HG03460 (cell line): ENCODE measurements at regions not wholly inside any gene's neighbourhood (a gene's known extent, or its start where the extent isn't known, plus 50 kb on each side); places are given as distances from the start of the nearest gene placed in this dataset.

ENCODE experiments used
- ATAC-seq: cut with Tn5 transposase; IDR thresholded peaks from one replicate; pipeline ENCODE4 v1.9.1; 2021; ENCODE audit not compliant: unreplicated experiment

DNA sequence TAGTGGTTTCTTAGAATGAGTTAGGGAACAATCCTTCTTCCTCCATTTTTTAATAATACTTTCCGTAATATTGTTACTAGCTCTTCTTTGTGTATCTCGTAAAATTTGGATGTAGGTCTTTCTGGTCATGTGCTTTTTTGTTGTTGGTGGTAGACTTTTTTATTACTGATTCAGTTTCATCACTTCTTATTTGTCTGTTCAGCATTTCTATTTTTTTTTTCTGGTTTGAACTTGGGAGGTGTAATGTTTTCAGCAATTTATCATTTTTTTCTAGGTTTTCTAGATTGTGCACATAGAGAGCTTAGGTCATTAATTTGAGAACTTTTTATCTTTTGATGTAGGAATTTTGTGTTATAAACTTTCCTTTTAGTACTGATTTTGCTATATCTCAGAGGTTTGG is 1299.9 kb downstream of the FSCB start:
- no peak for ATAC-seq

DNA sequence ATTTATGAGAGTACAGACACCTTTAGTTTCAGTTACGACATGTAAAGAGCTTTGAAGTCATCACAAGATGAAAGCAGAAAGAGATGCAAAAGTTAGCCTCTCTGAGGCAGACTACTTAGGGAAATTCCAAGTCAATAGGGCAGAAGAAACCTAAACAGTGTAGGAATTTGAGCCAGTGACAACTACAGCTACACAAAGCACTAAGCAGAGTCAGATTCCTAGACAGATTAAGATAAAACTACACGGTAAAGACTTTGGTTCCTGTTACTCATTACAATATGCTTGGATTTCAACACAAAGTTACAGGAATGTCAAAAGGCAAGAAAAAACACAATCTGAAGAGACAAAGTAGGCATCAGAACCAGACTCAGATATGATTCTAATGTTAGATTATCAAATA is 1302.3 kb downstream of the FSCB start:
- ATAC-seq = no peak

- ATAC-seq = no peak
These were observed 1306.6 kb downstream of the FSCB start for GRCh38 chr14:43200519-43200918.

DNA sequence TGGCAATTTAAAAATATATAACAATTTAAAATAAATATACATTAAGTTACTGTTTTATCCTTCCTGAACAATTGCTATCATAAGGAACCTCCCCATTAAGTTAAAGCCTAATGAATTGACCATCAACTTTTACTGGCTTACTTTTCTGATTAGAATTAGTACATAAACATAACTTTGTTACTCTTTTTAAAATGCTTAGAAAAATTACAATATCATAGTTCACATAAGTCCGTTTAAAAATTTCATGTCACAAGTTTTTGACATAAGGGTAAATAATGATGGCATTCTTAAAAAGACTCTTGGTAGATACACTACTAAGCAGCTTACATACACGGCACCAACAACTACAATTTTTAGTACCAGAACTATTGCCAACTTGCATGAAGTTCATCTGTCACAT is 1308.6 kb downstream of the FSCB start:
- no peak for ATAC-seq

DNA sequence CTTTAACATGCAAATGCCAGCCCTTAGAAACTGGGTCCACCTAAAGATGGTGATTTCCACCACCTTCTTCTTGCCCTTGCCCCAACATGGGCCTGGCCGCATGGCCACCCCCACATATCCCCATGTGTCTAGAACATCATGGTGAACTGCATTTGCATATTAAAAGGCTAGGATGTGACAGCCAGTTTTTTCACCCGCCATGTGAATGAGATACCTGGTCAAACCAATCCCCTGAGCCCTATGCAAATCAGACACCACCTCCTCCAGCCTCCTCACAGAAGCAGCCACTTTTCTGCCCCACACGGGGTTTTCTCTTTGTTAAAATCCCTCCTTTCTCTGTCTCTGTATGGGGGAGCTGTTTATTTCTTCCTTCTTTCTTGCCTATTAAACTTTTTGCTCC is 1322.5 kb downstream of the FSCB start:
- ATAC-seq = no peak

DNA sequence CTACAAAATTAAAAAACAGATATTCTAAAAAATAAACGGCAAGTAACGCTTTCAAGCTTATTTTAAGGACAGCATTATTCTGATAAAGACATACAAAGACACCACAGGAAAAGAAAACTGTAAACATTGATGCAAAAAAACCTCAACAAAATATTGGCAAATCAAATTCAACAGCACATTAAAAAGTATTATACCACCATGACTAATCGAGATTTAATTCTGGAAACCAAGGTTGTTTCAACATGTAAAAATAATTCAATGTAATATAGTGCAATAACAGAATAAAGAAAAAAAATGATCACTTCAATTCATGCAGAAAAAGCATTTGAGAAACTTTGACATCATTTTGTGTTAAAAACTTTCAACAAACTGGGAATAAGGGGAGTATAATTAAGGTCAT is 1323.2 kb downstream of the FSCB start:
- ATAC-seq = no peak

DNA sequence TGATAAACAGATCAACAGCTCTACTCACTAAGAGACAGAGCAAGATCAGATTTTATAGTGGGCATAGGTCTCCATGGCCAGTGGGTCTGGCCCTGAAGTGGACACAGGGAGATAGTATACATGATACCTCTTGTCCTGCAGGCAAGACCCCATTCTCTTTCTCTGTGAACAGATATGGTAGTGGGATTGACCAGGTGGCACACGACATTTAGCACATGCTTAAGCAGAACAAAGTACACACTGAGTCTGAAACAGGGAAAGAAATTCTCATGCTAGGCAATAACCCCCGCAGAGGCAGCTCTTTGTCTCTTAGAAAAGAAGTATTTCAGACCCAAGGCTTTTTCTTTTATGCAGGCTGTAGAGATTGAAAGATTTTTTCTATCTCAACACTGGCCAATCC is 1331.2 kb downstream of the FSCB start:
- ATAC-seq = no peak

DNA sequence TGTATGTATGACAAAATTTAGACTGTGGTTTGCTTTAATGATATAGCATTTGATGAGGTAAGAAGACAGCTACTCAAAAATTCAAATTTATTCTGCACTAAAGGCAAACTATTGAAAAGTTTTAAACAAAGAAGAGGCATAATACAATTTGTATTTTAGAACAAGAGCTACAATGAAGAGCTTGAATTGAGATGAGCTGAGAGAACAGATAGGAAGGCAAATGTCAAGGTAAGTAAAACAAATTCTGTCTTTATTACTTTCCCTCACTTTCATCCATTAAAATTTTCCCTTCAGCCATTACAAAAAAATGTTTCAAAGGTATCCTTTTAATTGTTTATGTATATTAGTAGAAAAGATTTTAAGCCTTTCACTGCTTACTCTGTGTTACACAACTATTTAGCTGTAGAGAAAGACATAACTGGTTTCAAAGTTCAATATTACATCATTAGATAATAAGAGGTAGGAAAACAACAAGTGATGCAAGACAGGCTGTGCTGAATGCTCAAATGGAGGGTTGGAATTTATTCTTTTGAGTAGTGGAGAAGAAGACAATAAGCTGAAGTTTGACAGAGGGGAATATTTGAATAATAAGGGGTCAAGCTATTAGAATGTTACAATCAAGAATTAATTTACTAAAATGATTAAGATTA is 1334.1 kb downstream of the FSCB start:
- ATAC-seq = no peak

- no peak for ATAC-seq
These were observed 1337.4 kb downstream of the FSCB start for GRCh38 chr14:43169722-43170121.

- no peak for ATAC-seq
These were observed 1338.6 kb downstream of the FSCB start for GRCh38 chr14:43168371-43168925.

DNA sequence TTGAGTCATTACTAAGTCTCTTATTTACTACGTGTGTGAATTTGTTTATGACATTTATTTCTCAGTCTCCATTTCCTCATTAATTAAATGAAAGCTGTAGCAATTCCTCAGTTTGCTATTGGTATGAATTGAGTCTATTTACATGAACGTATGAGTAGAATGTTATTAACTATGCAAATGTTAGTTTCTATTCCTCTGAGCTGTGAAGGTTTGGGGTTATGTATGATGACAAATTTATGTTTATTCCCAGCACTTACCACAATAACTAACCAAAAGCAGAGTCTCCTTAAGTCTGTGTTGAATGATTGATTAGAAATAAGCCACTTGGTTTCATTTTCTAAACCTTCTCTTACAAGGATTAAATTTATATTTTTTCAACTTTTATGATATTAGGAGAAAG is 1340.9 kb downstream of the FSCB start:
- peak; percentile 81 for ATAC-seq

GRCh38 chr14:43165651-43166050 is 1341.4 kb downstream of the FSCB start:
- ATAC-seq = no peak

GRCh38 chr14:43161477-43161876 is 1345.6 kb downstream of the FSCB start:
- peak; percentile 51 for ATAC-seq

DNA sequence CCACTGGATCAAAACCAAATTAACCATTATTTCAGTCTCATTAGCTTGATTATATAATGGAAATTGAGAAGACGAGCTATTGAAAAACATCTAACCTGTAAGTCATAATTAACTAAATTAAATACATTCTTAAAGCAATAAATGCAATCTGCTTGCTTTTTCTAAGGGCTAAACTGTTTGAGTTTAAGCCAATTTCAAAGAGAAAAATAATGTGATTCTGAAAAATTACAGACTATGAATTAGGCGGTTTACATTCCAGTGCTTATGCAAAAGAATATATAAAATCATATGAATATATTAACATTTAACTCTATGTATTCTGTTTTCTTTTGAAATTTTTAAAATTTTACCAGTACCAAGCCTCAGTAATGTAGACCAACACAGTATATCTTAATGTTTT is 1349.4 kb downstream of the FSCB start:
- ATAC-seq = no peak

DNA sequence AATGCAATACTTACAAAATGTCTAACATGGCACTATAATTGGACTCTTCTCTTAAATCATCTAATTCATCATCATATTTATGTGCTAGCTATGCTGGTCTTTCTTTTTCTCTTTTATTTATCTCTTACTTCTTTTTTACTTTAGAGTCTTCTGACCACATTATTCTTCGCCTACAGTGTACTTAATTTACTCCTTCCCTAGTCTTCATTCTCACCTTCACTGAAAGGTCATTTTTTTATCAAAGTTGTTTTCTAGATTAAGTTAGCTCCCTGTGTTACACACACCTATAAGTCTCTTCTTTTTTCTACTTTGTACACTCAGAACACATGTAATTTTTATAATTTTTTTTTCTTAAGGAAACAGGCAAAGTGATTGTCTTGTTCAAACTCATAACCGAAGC is 1351.2 kb downstream of the FSCB start:
- no peak for ATAC-seq

DNA sequence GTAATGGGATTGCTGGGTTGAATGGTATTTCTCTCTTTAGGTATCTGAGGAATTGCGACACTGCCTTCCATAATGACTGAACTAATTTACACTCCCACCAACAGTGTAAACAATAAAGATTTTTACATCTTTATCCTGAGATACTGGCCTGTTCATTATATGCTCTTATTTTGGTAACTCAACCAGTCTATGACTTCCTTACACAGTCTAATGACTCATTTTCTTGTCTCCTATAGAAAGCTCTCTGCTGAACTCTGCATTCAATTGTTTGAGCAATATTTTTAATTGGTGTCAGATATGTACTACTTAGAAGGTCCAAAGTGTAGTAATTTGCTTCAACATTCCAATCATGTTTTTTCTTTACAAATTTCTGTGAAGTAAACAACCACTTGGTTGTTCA is 1351.8 kb downstream of the FSCB start:
- ATAC-seq = no peak

GRCh38 chr14:43147485-43147884 is 1359.6 kb downstream of the FSCB start:
- no peak for ATAC-seq

GRCh38 chr14:43145361-43145760 is 1361.7 kb downstream of the FSCB start:
- ATAC-seq = no peak

GRCh38 chr14:43143106-43143505 is 1364.0 kb downstream of the FSCB start:
- ATAC-seq = no peak

- no peak for ATAC-seq
These were observed 1365.4 kb downstream of the FSCB start for GRCh38 chr14:43141636-43142191.

DNA sequence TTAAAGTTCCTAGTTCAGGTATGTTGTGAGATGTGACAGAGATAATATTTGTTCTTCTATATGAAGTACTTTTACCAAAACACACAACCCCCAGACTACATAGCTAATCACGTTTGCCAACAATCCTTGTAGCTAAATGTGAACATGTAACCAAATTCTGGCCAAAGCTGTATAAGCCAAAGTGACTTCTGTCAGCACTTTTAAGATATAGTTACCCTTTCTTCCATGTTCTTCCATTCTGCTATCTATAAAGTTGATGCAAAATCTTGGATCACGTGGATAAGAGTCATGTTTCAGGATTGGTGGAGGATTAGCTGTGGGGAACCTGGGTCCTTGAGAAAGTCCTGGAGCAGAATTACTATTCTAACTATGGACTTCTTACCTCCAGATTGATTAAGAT is 1366.6 kb downstream of the FSCB start:
- ATAC-seq = no peak

- ATAC-seq = no peak
These were observed 1371.1 kb downstream of the FSCB start for GRCh38 chr14:43135877-43136411.

GRCh38 chr14:43132441-43132840 is 1374.6 kb downstream of the FSCB start:
- ATAC-seq = no peak
